Mucosa of gallbladder (tissue), 1 donor: ENCODE measurements at regions not wholly inside any gene's neighbourhood (a gene's known extent, or its start where the extent isn't known, plus 50 kb on each side); places are given as distances from the start of the nearest gene placed in this dataset.
"Not testable (repeated sequence)": the region's sequence is repeated elsewhere in the genome, so short reads cannot be mapped to it uniquely, and the experiment has no call there.

Experiments used
- DNase-seq: peaks from one replicate; pipeline ENCODE4 v3.0.0-alpha.2; 2020; ENCODE audit warnings: low spot score
- donor health status: DM: no; HTN: no; CAD: no.

GRCh38 chr6:37580176-37580955 is 80.7 kb upstream of the CCDC167 start:
- no peak for DNase-seq

GRCh38 chr6:37579444-37580067 is 79.9 kb upstream of the CCDC167 start:
- DNase-seq: no peak

GRCh38 chr6:37578104-37578503 is 78.4 kb upstream of the CCDC167 start:
- no peak for DNase-seq

GRCh38 chr6:37576336-37576737 is 76.6 kb upstream of the CCDC167 start:
- DNase-seq: no peak

GRCh38 chr6:37575221-37575620 is 75.5 kb upstream of the CCDC167 start:
- DNase-seq: no peak

GRCh38 chr6:37572334-37572733 is 72.6 kb upstream of the CCDC167 start:
- DNase-seq: no peak

- no peak for DNase-seq
These were observed 70.9 kb upstream of the CCDC167 start for GRCh38 chr6:37570482-37571133.

GRCh38 chr6:37569743-37570481 is 70.2 kb upstream of the CCDC167 start:
- no peak for DNase-seq

GRCh38 chr6:37569317-37569716 is 69.6 kb upstream of the CCDC167 start:
- DNase-seq: no peak

- DNase-seq: no peak
These were observed 67.3 kb upstream of the CCDC167 start for GRCh38 chr6:37566950-37567349.

- peak; percentile 25 for DNase-seq
These were observed 66.6 kb upstream of the CCDC167 start for GRCh38 chr6:37566111-37566949.

- no peak for DNase-seq
These were observed 65.8 kb upstream of the CCDC167 start for GRCh38 chr6:37565267-37566110.

GRCh38 chr6:37562926-37563288 is 63.2 kb upstream of the CCDC167 start:
- DNase-seq: not testable (repeated sequence)

- no peak for DNase-seq
These were observed 61.7 kb upstream of the CCDC167 start for GRCh38 chr6:37561361-37561760.

GRCh38 chr6:37560737-37561103 is 61.0 kb upstream of the CCDC167 start:
- no peak for DNase-seq

- DNase-seq: no peak
These were observed 59.8 kb upstream of the CCDC167 start for GRCh38 chr6:37559501-37559900.

- DNase-seq: no peak
These were observed 59.4 kb upstream of the CCDC167 start for GRCh38 chr6:37559050-37559449.

- DNase-seq: no peak
These were observed 59.0 kb upstream of the CCDC167 start for GRCh38 chr6:37558646-37559045.

- no peak for DNase-seq
These were observed 58.5 kb upstream of the CCDC167 start for GRCh38 chr6:37558168-37558567.

- no peak for DNase-seq
These were observed 58.0 kb upstream of the CCDC167 start for GRCh38 chr6:37557645-37558114.
